HUES64 (cell line): ENCODE measurements at regions not wholly inside any gene's neighbourhood (a gene's known extent, or its start where the extent isn't known, plus 50 kb on each side); places are given as distances from the start of the nearest gene placed in this dataset.
"Not testable (repeated sequence)": the region's sequence is repeated elsewhere in the genome, so short reads cannot be mapped to it uniquely, and the experiment has no call there.

ENCODE experiments used
- H3K27ac ChIP-seq: 2 replicates; pipeline ENCODE4 v1.7.0; 2013; ENCODE audit warnings: low read depth, low read length, inconsistent platforms
- H3K27me3 ChIP-seq: 2 replicates; pipeline ENCODE4 v1.6.1; 2013; ENCODE audit warnings: mild to moderate bottlenecking, low read length; ENCODE audit not compliant: insufficient read depth
- H3K36me3 ChIP-seq: 2 replicates; pipeline ENCODE4 v1.6.1; 2013; ENCODE audit warnings: mild to moderate bottlenecking, low read length; ENCODE audit not compliant: insufficient read depth
- H3K4me1 ChIP-seq: 2 replicates; pipeline ENCODE4 v1.6.1; 2013; ENCODE audit warnings: mild to moderate bottlenecking, low read length, moderate library complexity; ENCODE audit not compliant: insufficient read depth
- H3K4me3 ChIP-seq: 2 replicates; pipeline ENCODE4 v1.5.1; 2013; ENCODE audit warnings: mild to moderate bottlenecking, low read length, moderate library complexity
- H3K9ac ChIP-seq: 2 replicates; pipeline ENCODE4 v1.6.1; 2013; ENCODE audit warnings: mild to moderate bottlenecking, low read depth, low read length
- H3K9me3 ChIP-seq: 2 replicates; pipeline ENCODE4 v1.6.1; 2013; ENCODE audit warnings: low read depth, low read length; ENCODE audit not compliant: insufficient read depth
- WGBS: fragments of 150-250, 120-280 bp; methylation state at CpG from one replicate; pipeline ENCODE4 v1.1.7; 2013; ENCODE audit warnings: missing lambda C conversion rate; 5-methylcytosine and 5-hydroxymethylcytosine counted together

GRCh38 chr3:4198491-4198890 is 104.7 kb upstream of the SETMAR start:
- Histone ChIP-seq H3K4me3 (no peak overlapping the region), H3K27ac (no peak overlapping the region), H3K9me3 (peaks cover 1% of the 10 kb centered on the region; the same call in 1 of the 2 replicates), H3K36me3 (no peaks in the 10 kb centered on the region), H3K27me3 (no peaks in the 10 kb centered on the region), H3K4me1 (no peaks in the 10 kb centered on the region), H3K9ac (no peak overlapping the region)
- 63% methylated on average over 2 of the region's 3 CpGs for WGBS

GRCh38 chr3:4204776-4205175 is 98.4 kb upstream of the SETMAR start:
- H3K4me3 ChIP-seq, H3K9ac ChIP-seq, H3K36me3 ChIP-seq, H3K9me3 ChIP-seq, H3K27me3 ChIP-seq, H3K27ac ChIP-seq, H3K4me1 ChIP-seq: not testable (repeated sequence)

DNA sequence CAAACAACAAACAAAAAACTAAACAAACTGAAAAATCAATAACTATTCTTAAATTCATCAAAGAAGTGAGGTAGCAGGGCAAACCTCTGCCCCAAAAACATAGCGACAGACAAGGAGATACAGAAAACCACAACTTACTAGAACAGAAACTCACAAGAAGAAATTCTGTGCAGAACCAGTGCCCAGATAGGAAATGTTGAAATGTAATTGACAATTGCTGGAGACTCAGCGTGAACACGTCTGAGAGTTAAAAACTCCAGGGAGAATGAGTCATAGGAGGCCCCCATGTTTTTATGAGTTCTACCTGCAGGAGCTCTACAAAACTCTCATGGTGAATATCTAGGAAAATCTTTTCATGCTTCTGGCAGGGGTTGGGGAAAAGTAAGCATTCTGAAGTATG is 95.5 kb upstream of the SETMAR start:
- Histone ChIP-seq H3K4me3 (no peak overlapping the region), H3K4me1 (no peaks in the 10 kb centered on the region), H3K27me3 (no peaks in the 10 kb centered on the region), H3K9me3 (no peaks in the 10 kb centered on the region), H3K9ac (no peak overlapping the region), H3K27ac (no peak overlapping the region), H3K36me3 (no peaks in the 10 kb centered on the region)
- 48% methylated on average over 3 of the region's 3 CpGs for WGBS

DNA sequence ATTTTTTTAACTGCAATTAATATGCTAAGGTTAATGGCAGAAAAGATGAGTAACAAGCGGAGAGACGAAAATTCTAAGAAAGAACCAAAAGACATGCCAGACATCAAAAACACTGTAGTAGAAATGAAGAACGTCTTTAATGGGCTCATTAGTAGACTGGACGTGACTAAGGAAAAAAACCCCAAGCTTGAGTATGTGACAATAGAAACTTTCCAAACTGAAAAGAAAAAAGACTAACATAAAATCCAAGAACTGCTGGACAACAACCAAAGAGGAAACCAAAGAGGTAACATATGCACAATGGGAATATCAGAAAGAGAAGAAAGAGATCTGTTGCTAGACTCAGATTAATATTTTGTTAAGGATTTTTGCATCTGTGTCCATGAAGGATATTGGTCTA is 94.6 kb upstream of the SETMAR start:
- no peaks in the 10 kb centered on the region for H3K9me3 ChIP-seq
- no peak overlapping the region for H3K4me3 ChIP-seq
- H3K27me3 ChIP-seq, result no peaks in the 10 kb centered on the region
- H3K9ac ChIP-seq, result no peak overlapping the region
- H3K36me3 ChIP-seq, result no peaks in the 10 kb centered on the region
- WGBS, result 100% methylated on average over 2 of the region's 4 CpGs
- no peaks in the 10 kb centered on the region for H3K4me1 ChIP-seq
- no peak overlapping the region for H3K27ac ChIP-seq

DNA sequence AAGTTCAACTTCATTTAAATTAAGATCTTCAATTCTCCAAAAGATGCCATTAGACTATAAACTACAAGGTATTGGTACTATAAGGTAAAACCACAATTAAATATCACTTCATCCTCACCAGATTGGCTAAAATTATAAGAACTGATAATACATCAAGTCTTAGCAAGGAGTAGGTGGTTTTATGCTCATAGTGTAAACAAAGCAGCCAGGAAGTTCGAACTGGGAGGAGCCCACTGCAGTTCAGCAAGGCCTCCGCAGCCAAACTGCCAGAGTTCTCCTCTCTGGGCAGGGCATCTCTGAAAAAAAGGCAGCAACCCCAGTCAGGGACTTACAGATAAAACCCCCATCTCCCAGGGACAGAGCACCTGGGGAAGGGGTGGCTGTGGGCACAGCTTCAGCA is 91.6 kb upstream of the SETMAR start:
- H3K4me3 ChIP-seq, result no peak overlapping the region
- no peaks in the 10 kb centered on the region for H3K27me3 ChIP-seq
- no peak overlapping the region for H3K9ac ChIP-seq
- 72% methylated on average over 2 of the region's 2 CpGs for WGBS
- H3K9me3 ChIP-seq, result no peaks in the 10 kb centered on the region
- H3K36me3 ChIP-seq, result no peaks in the 10 kb centered on the region
- no peak overlapping the region for H3K27ac ChIP-seq
- no peaks in the 10 kb centered on the region for H3K4me1 ChIP-seq

GRCh38 chr3:4213420-4213819 is 89.7 kb upstream of the SETMAR start:
- not testable (repeated sequence) for H3K9ac ChIP-seq, H3K4me1 ChIP-seq, H3K4me3 ChIP-seq, H3K27me3 ChIP-seq, H3K36me3 ChIP-seq, H3K27ac ChIP-seq, H3K9me3 ChIP-seq

DNA sequence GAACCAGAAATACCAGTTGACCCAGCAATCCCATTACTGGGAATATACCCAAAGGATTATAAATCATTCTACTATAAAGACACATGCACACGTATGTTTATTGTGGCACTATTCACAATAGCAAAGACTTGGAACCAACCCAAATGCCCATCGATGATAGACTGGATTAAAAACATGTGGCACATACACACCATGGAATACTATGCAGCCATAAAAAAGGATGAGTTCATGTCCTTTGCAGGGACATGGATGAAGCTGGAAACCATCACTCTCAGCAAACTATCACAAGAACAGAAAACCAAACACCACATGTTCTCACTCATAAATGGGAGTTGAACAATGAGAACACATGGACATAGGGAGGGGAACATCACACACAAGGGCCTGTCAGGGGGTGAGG is 86.2 kb upstream of the SETMAR start:
- not testable (repeated sequence) for H3K9ac ChIP-seq, H3K4me1 ChIP-seq, H3K4me3 ChIP-seq, H3K27ac ChIP-seq, H3K36me3 ChIP-seq, H3K9me3 ChIP-seq, H3K27me3 ChIP-seq
- 100% methylated on average over 1 of the region's 2 CpGs for WGBS

- 92% methylated on average over 10 of the region's 10 CpGs for WGBS
- no peaks in the 10 kb centered on the region for H3K9me3 ChIP-seq
- no peaks in the 10 kb centered on the region for H3K27me3 ChIP-seq
- H3K36me3 ChIP-seq, result no peaks in the 10 kb centered on the region
- no peaks in the 10 kb centered on the region for H3K4me1 ChIP-seq
- no peak overlapping the region for H3K4me3 ChIP-seq
- H3K27ac ChIP-seq, result no peak overlapping the region
- H3K9ac ChIP-seq, result no peak overlapping the region
Observed at GRCh38 chr3:4218456-4219226, 84.5 kb upstream of the SETMAR start.

- H3K9ac ChIP-seq, result no peak overlapping the region
- no peaks in the 10 kb centered on the region for H3K4me1 ChIP-seq
- H3K27me3 ChIP-seq, result no peaks in the 10 kb centered on the region
- no peaks in the 10 kb centered on the region for H3K9me3 ChIP-seq
- WGBS, result no CpG with 5 or more reads among the region's 2 CpGs
- no peak overlapping the region for H3K4me3 ChIP-seq
- H3K27ac ChIP-seq, result no peak overlapping the region
- H3K36me3 ChIP-seq, result no peaks in the 10 kb centered on the region
Observed at GRCh38 chr3:4219227-4219568, 84.0 kb upstream of the SETMAR start.

GRCh38 chr3:4220065-4220464 is 83.1 kb upstream of the SETMAR start:
- H3K27ac ChIP-seq, result no peak overlapping the region
- H3K9ac ChIP-seq, result no peak overlapping the region
- no peaks in the 10 kb centered on the region for H3K27me3 ChIP-seq
- H3K4me3 ChIP-seq, result no peak overlapping the region
- H3K4me1 ChIP-seq, result no peaks in the 10 kb centered on the region
- H3K36me3 ChIP-seq, result no peaks in the 10 kb centered on the region
- no peaks in the 10 kb centered on the region for H3K9me3 ChIP-seq
- WGBS, result 95% methylated on average over 2 of the region's 3 CpGs

DNA sequence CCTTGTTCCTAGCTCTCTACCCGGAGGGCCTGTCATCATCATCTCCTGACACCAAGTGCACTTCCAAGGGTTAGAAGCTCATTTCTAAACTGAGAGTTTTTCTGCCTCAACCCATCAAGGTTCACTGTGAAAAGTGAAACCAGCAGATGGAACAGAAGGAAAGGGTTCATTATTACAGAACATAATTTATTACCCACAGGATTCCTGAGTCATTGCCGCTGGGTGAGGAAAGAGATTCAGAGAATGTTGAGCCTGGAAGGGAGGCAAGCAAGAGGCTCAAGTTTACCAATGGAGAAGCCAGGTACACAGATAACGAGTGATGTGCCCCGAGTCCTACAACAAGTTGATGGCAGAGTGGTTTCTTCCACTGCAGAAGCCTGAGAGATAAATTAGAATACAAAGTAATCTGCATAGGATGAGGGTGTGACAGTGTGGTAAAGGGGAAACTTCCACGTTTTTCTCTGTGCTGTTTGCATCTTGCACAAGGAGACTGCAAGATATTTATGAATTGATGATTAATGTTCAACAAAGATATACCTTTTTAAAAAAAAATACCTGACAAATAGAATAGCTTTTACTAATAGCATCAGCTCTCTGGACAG is 80.5 kb upstream of the SETMAR start:
- H3K4me1 ChIP-seq, result no peaks in the 10 kb centered on the region
- no peak overlapping the region for H3K9ac ChIP-seq
- H3K27ac ChIP-seq, result no peak overlapping the region
- no peaks in the 10 kb centered on the region for H3K9me3 ChIP-seq
- no peak overlapping the region for H3K4me3 ChIP-seq
- no peaks in the 10 kb centered on the region for H3K36me3 ChIP-seq
- H3K27me3 ChIP-seq, result no peaks in the 10 kb centered on the region
- WGBS, result 76% methylated on average over 5 of the region's 5 CpGs

GRCh38 chr3:4223777-4224176 is 79.4 kb upstream of the SETMAR start:
- no peaks in the 10 kb centered on the region for H3K9me3 ChIP-seq
- no peak overlapping the region for H3K9ac ChIP-seq
- no peak overlapping the region for H3K27ac ChIP-seq
- no peaks in the 10 kb centered on the region for H3K36me3 ChIP-seq
- WGBS, result 89% methylated on average over 2 of the region's 2 CpGs
- no peaks in the 10 kb centered on the region for H3K27me3 ChIP-seq
- no peak overlapping the region for H3K4me3 ChIP-seq
- H3K4me1 ChIP-seq, result no peaks in the 10 kb centered on the region
